ENCODE measurements at regions not wholly inside any gene's neighbourhood (a gene's known extent, or its start where the extent isn't known, plus 50 kb on each side); places are given as distances from the start of the nearest gene placed in this dataset.

GRCh38 chr4:53793096-53793495, 201.8 kb upstream of the LNX1 start:
- no peak overlapping the region for H3K4me3 ChIP-seq (ENCODE audit: low read depth, low read length)
- no peak for TF ChIP-seq CTCF (IDR thresholded peaks at IDR 0.05; ENCODE audit: insufficient read depth, low read length)
- no peak for DNase-seq (ENCODE audit: low read depth)

DNA sequence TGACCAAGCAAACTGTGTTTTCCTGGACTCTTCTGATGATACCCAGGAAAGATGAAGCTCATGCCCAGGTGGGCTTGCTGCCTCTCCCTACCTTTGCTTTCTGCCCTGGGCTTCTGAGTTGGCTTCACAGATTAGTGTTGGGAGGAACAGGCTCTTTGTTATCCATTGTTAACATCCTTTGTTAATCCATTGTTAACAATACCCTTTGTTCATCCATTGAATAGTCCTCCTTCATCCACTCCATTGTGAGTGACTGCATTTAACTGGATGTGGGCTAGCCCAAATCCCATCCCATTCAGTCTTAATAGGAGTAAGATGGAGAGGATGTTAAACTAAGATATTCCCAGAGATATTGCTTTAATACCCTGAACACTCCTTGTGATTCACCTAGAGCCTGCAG, 199.0 kb upstream of the LNX1 start:
- DNase-seq (ENCODE audit: low read depth): no peak
- no peak for TF ChIP-seq CTCF (IDR thresholded peaks at IDR 0.05; ENCODE audit: insufficient read depth, low read length)
- no peak overlapping the region for H3K4me3 ChIP-seq (ENCODE audit: low read depth, low read length)

DNA sequence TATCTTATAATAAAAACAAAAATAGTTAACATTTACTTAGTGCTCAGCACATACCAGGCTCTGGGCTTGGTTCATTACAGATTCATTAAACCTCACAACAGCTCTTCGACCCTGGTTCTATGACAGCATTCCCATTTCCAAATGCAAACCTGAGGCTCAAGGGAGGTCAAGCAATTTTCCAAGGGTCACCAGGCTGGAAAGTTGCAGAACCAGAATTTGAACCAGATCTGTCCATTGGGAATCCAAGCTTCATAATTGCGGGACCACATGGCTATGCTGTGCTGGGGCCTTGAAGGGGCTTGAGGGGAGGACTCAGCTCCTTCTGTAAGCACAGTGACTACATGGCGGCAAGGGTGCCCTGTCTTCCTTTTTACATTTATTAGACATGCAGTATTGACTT, 197.3 kb upstream of the LNX1 start:
- H3K4me3 ChIP-seq (ENCODE audit: low read depth, low read length): no peak overlapping the region
- no peak for DNase-seq (ENCODE audit: low read depth)

DNA sequence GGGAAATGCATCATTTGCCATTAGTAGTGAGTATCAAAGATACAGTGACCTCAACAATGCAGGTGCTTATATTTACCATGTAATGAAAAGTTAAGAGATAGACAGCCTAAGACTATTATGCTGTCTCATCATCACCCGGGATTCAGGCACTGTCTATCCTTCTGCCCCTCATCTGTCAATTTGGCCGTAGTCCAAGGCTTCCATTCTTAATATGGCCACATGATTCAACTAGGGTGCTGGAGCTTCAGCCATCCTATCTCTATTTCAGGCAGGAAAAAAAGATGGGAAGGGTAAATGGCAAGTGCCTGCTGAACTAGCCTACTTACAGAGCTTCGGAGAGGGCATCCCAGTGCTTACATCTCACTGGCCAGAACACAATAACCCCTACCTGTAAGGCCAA, 196.7 kb upstream of the LNX1 start:
- DNase-seq (ENCODE audit: low read depth): no peak
- no peak for TF ChIP-seq CTCF (IDR thresholded peaks at IDR 0.05; ENCODE audit: insufficient read depth, low read length)
- no peak overlapping the region for H3K4me3 ChIP-seq (ENCODE audit: low read depth, low read length)

More for the DNA sequence above, 197.3 kb upstream of the LNX1 start:
- TF ChIP-seq CTCF (IDR thresholded peaks at IDR 0.05; ENCODE audit: insufficient read depth, low read length): no peak

DNA sequence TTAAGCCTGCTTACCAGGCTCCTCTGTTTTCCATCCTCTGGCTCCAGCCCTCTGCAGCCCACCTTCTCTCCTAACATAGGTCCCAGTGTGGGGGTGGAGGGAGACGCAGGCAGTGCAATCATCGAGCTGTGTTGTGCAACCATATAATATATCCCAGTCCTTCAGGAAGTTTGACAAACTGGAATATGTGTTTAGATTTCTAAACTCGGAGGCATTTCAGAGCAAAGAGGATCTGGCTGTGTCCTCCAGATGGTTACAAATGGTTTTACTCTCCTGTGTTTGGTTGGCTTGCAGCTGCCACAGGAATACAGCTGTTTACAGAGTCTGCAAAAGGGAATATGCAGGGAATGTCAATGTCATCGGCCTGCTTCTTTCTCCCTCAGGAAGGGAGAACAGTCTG, 195.3 kb upstream of the LNX1 start:
- no peak overlapping the region for H3K4me3 ChIP-seq (ENCODE audit: low read depth, low read length)
- no peak for TF ChIP-seq CTCF (IDR thresholded peaks at IDR 0.05; ENCODE audit: insufficient read depth, low read length)
- no peak for DNase-seq (ENCODE audit: low read depth)

GRCh38 chr4:53785996-53786395, 194.7 kb upstream of the LNX1 start:
- DNase-seq (ENCODE audit: low read depth): no peak
- TF ChIP-seq CTCF (IDR thresholded peaks at IDR 0.05; ENCODE audit: insufficient read depth, low read length): no peak
- H3K4me3 ChIP-seq (ENCODE audit: low read depth, low read length): no peak overlapping the region

GRCh38 chr4:53784112-53784511, 192.8 kb upstream of the LNX1 start:
- no peak overlapping the region for H3K4me3 ChIP-seq (ENCODE audit: low read depth, low read length)
- no peak for DNase-seq (ENCODE audit: low read depth)
- TF ChIP-seq CTCF (IDR thresholded peaks at IDR 0.05; ENCODE audit: insufficient read depth, low read length): no peak

Data from fibroblast of the aortic adventitia (primary cell).